ENCODE measurements at regions not wholly inside any gene's neighbourhood (a gene's known extent, or its start where the extent isn't known, plus 50 kb on each side); places are given as distances from the start of the nearest gene placed in this dataset.

DNA sequence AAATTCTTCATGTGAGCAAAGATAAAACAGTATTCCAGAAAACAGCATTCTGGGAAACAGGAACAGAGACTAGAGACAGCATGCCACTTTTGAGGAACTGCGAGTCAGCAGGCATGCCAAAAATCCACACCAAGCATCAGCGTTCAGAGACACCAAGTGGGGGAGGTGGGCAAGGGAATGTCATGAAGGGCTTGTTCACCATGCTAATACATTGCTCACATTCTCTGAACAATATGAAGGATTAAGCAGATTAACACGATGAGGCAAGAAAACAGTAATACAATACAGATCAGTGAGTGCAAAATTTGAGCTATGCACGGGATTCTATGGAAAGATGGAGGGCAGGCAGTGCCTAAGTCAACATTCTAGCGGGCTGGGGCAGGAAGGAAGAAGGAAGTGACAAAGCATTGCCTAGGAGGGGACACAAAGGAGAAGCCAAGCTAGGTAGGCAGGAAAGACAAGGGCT, 278.3 kb downstream of the FBXW7 start:
- no peak for TF ChIP-seq POLR2A (IDR thresholded peaks at IDR 0.05)
- TF ChIP-seq, protein P1, sequence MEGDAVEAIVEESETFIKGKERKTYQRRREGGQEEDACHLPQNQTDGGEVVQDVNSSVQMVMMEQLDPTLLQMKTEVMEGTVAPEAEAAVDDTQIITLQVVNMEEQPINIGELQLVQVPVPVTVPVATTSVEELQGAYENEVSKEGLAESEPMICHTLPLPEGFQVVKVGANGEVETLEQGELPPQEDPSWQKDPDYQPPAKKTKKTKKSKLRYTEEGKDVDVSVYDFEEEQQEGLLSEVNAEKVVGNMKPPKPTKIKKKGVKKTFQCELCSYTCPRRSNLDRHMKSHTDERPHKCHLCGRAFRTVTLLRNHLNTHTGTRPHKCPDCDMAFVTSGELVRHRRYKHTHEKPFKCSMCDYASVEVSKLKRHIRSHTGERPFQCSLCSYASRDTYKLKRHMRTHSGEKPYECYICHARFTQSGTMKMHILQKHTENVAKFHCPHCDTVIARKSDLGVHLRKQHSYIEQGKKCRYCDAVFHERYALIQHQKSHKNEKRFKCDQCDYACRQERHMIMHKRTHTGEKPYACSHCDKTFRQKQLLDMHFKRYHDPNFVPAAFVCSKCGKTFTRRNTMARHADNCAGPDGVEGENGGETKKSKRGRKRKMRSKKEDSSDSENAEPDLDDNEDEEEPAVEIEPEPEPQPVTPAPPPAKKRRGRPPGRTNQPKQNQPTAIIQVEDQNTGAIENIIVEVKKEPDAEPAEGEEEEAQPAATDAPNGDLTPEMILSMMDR (IDR thresholded peaks at IDR 0.05) = no peak
